ENCODE measurements at regions not wholly inside any gene's neighbourhood (a gene's known extent, or its start where the extent isn't known, plus 50 kb on each side); places are given as distances from the start of the nearest gene placed in this dataset.

DNA sequence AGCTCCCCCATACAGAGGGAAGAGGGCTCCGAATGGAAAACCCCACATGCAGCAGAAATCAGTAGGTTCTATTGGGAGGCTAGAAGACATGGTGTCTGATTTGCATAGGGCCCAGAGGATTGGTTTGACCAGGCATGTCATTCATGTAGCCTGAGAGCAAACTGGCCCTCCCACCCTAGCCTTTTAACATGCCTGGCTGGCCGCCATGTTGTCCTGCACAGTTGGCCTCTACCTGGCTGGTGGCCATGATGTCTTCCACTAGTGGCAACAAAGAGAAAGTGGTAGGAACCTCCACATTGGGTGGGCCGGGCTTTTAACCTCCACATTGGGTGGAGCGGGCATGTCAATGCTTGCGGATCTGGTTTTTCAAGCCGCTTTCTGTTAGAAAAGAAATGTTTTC lies 312.1 kb downstream of the TAFA4 start:
- Histone ChIP-seq H3K79me2 (ENCODE audit: control insufficient read depth, insufficient read depth, low read length) (no peaks in the 10 kb centered on the region), H3K4me1 (ENCODE audit: control insufficient read depth, extremely low read depth, insufficient read depth, low read length) (no peaks in the 10 kb centered on the region), H3K9ac (replicated peaks; ENCODE audit: extremely low read depth, insufficient read depth, low read length) (no peak overlapping the region), H3K4me2 (ENCODE audit: insufficient read depth, low read length) (no peak overlapping the region), H3K9me1 (replicated peaks; ENCODE audit: control insufficient read depth, extremely low read depth, insufficient read depth, low read length) (no peaks in the 10 kb centered on the region), H3K36me3 (ENCODE audit: control insufficient read depth in 2 of 2, extremely low read depth in 1 of 2, insufficient read depth in 2 of 2, low read length in 2 of 2) (no peaks in the 10 kb centered on the region), H3K9me3 (replicated peaks; ENCODE audit: control insufficient read depth, insufficient read depth, low read length) (peaks cover 4% of the 10 kb centered on the region), H3K4me3 (replicated peaks in 1 of 3; ENCODE audit: insufficient read depth in 1 of 3, low read depth in 1 of 3, low read length in 3 of 3) (no peak overlapping the region), H3K27ac (ENCODE audit: insufficient read depth, low read depth, low read length) (no peak overlapping the region), H4K20me1 (replicated peaks; ENCODE audit: control insufficient read depth, extremely low read depth, insufficient read depth, low read length) (no peaks in the 10 kb centered on the region), H3K27me3 (ENCODE audit: control insufficient read depth in 2 of 2, insufficient read depth in 2 of 2, low read length in 2 of 2) (no peaks in the 10 kb centered on the region), H2AFZ (ENCODE audit: low read depth, low read length) (no peak overlapping the region)
- no TSS peak for BruUV-seq (replicated peaks)
- no peak for FAIRE-seq
- ChIA-PET POLR2A (no interaction called here), CTCF (no interaction called here)
- intact Hi-C loops (cut with micrococcal nuclease) (no loop called here), dilution Hi-C loops (cut with MboI; ENCODE audit: extremely low pct_ligation_motif_present, low sequenced_read_pairs) (no loop called here)
- no peak for DNase-seq (ENCODE audit: low read depth, low spot score)
- TF ChIP-seq MYC (IDR thresholded peaks at IDR 0.05; ENCODE audit: low read depth, low read length): no peak
- TF ChIP-seq JUN (IDR thresholded peaks at IDR 0.05; ENCODE audit: borderline replicate concordance, insufficient read depth, insufficient read length, low read depth): no peak
- TF ChIP-seq FOS (IDR thresholded peaks at IDR 0.05; ENCODE audit: borderline replicate concordance, insufficient read depth, low read length): no peak
- no peak for TF ChIP-seq EZH2 (IDR thresholded peaks at IDR 0.05; ENCODE audit: borderline replicate concordance, low read depth, low read length, severe bottlenecking)
- TF ChIP-seq GATA2 (IDR thresholded peaks at IDR 0.05; ENCODE audit: insufficient read depth, insufficient read length, low read depth, low read length): no peak
- TF ChIP-seq, protein P1, sequence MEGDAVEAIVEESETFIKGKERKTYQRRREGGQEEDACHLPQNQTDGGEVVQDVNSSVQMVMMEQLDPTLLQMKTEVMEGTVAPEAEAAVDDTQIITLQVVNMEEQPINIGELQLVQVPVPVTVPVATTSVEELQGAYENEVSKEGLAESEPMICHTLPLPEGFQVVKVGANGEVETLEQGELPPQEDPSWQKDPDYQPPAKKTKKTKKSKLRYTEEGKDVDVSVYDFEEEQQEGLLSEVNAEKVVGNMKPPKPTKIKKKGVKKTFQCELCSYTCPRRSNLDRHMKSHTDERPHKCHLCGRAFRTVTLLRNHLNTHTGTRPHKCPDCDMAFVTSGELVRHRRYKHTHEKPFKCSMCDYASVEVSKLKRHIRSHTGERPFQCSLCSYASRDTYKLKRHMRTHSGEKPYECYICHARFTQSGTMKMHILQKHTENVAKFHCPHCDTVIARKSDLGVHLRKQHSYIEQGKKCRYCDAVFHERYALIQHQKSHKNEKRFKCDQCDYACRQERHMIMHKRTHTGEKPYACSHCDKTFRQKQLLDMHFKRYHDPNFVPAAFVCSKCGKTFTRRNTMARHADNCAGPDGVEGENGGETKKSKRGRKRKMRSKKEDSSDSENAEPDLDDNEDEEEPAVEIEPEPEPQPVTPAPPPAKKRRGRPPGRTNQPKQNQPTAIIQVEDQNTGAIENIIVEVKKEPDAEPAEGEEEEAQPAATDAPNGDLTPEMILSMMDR (IDR thresholded peaks at IDR 0.05; ENCODE audit: extremely low read depth in 1 of 2, insufficient read depth in 1 of 2, low read depth in 1 of 2, low read length in 2 of 2): no peak
- no peak for TF ChIP-seq POLR2AphosphoS5 (IDR thresholded peaks at IDR 0.05; ENCODE audit: insufficient read depth, low read depth, low read length)
- TF ChIP-seq, protein P2, sequence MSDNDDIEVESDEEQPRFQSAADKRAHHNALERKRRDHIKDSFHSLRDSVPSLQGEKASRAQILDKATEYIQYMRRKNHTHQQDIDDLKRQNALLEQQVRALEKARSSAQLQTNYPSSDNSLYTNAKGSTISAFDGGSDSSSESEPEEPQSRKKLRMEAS (IDR thresholded peaks at IDR 0.05; ENCODE audit: insufficient read depth, insufficient read length): no peak
- no peak for TF ChIP-seq POLR2A (IDR thresholded peaks at IDR 0.05; ENCODE audit: low read depth, low read length)

Measured in endothelial cell of umbilical vein (primary cell).